Esophagus squamous epithelium (tissue), 4 donors: ENCODE measurements at regions not wholly inside any gene's neighbourhood (a gene's known extent, or its start where the extent isn't known, plus 50 kb on each side); places are given as distances from the start of the nearest gene placed in this dataset.

Experiments used
- CTCF ChIP-seq, 6 experiments: fragments of 450-650 bp in 4 of 6; fragments of 200-600 bp in 2 of 6; sonication (generic) in 2 of 6; IDR thresholded peaks; one replicate each; pipeline ENCODE4 v1.5.1; 2016 to 2019; ENCODE audit warnings: antibody characterized with exemption in 6 of 6, mild to moderate bottlenecking in 4 of 6, moderate library complexity in 4 of 6
- POLR2A ChIP-seq, 4 donors: fragments of 450-650 bp; IDR thresholded peaks; one replicate each; pipeline ENCODE4 v1.6.1; 2017; ENCODE audit warnings: antibody characterized with exemption in 4 of 4, mild to moderate bottlenecking in 4 of 4, moderate library complexity in 3 of 4

GRCh38 chr5:106288979-106289378, 1381.8 kb downstream of the EFNA5 start:
- no peak for TF ChIP-seq CTCF (IDR thresholded peaks at IDR 0.05)
- TF ChIP-seq POLR2A (IDR thresholded peaks at IDR 0.05): no peak
